HG03025 (cell line): ENCODE measurements at regions not wholly inside any gene's neighbourhood (a gene's known extent, or its start where the extent isn't known, plus 50 kb on each side); places are given as distances from the start of the nearest gene placed in this dataset.
A peak's percentile ranks its signal among the peaks of the same experiment; 100 is the strongest.
"Not testable (repeated sequence)": the region's sequence is repeated elsewhere in the genome, so short reads cannot be mapped to it uniquely, and the experiment has no call there.

Experiments
- ATAC-seq: cut with Tn5 transposase; IDR thresholded peaks from one replicate; pipeline ENCODE4 v1.9.1; 2021; ENCODE audit warnings: mild to moderate bottlenecking, moderate library complexity; ENCODE audit not compliant: unreplicated experiment, low FRiP score

- ATAC-seq = peak; percentile 56
Observed at GRCh38 chr21:8455279-8456128, 2065.9 kb upstream of the TPTE start.

- ATAC-seq = peak; percentile 80
Observed at GRCh38 chr21:8464403-8465152, 2056.8 kb upstream of the TPTE start.

- ATAC-seq = not testable (repeated sequence)
Observed at GRCh38 chr21:8466642-8467041, 2054.7 kb upstream of the TPTE start.
